DMS79 (cell line): ENCODE measurements at regions not wholly inside any gene's neighbourhood (a gene's known extent, or its start where the extent isn't known, plus 50 kb on each side); places are given as distances from the start of the nearest gene placed in this dataset.
A peak's percentile ranks its signal among the peaks of the same experiment; 100 is the strongest.
"Not testable (repeated sequence)": the region's sequence is repeated elsewhere in the genome, so short reads cannot be mapped to it uniquely, and the experiment has no call there.

Experiments
- DNase-seq: peaks from one replicate; lab custom pipeline; 2025; lab: John Stamatoyannopoulos, UW

DNA sequence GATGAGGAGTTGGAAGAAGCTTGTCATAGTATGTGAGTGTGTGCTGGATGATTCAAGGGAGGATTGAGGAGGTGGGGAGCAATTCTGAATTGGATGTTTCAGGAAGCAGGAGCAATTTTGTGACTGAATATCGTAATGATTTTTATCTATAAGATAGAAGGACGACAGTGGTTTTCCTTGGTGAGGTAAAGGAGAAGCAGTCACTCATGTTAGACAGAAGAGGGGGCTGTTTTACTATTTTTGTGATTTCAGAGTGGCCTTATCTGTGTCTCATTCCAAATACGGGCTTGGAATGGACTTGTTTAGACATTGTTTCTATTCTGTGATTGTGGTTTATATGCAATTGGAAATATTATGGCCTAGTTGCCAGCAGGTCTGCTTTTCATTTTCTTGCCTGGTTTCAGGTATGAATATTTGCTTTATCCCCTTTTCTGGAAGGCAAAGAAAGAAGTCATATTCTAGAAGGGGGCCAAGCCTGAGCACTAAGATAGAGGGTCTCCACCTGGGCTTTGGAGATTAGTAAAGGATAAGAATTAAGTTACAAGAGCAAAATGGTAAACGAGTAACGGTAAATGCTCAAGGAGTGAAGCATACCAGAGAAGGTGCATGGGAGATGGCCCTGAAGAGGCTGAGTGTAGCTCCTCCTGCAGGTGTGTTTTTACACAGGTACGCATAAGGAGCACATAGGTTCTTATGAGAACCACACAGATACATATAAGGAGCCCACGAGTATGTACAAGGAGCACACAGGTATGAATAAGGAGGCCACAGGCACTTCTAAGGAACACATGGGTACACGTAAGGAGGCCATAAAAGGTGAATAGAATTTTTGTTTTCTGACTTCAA, 124.6 kb upstream of the KCNAB1 start:
- peak; percentile 10 for DNase-seq

DNA sequence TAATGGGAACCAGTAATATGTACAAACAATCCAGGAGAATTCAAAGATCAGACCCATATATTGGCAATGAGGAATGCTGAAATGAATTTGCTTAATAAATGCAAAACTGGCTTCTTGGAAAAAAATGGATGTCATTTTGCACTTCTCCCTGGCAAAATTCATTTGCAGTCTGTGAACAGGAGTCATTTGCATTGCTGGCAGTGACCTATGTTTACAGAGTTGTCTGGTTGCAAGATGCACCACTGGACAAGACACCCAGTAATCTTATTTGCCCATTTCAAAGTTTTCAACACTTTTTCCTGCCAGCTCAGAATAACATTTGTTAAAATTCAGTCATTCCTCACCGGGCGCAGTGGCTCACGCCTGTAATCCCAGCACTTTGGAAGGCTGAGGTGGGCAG, 123.5 kb upstream of the KCNAB1 start:
- no peak for DNase-seq

DNA sequence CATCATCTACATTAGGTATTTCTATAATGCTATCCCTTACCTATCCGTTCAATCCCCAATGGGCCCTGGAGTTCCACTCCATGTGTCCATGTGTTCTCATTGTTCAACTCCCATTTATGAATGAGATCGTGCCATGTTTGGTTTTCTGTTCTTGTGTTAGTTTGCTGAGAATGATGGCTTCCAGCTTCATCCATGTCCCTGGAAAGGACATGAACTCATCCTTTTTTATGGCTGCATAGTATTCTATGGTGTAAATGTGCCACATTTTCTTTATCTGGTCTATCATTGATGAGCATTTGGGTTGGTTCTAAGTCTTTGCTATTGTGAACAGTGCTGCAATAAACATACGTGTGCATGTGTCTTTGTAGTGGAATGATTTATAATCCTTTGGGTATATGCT, 122.2 kb upstream of the KCNAB1 start:
- DNase-seq = not testable (repeated sequence)

DNA sequence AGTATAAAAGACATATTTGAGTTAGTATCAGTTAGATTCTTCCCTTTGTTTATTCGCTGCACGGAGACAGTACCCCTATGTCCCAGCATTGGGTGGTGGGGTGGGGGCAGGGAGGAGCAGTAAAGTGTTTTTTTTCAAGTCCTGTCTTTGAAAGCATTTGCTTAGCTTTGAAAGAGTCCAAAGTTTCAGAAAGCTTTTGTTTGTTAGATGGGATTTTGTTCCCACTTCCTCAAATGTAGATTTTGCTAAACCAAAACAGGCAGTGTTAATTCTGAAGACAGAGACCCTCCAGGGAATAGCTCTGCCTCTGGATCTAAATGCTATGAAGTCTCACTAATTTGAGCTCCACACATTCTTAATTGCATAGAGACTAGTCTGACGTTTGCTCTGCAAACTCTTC, 114.6 kb upstream of the KCNAB1 start:
- DNase-seq = no peak

DNA sequence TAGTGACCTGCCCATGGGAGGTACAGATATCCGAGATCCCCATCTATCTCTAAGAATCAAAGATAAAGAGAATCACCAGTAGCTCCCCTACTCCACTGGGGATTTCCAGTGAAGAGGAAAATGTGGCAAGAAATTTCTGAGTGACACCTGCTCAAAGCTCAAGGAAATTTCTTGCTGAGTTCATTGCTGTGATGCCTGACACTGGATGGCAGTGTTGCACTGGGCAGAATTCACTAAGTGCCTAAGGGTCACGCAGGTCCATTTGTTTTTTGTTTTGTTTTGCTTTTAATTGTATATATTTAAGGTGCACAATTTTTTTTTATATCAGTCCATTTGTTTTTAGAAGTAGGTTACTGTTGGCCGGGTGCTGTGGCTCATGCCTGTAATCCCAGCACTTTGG, 109.5 kb upstream of the KCNAB1 start:
- DNase-seq = no peak

DNA sequence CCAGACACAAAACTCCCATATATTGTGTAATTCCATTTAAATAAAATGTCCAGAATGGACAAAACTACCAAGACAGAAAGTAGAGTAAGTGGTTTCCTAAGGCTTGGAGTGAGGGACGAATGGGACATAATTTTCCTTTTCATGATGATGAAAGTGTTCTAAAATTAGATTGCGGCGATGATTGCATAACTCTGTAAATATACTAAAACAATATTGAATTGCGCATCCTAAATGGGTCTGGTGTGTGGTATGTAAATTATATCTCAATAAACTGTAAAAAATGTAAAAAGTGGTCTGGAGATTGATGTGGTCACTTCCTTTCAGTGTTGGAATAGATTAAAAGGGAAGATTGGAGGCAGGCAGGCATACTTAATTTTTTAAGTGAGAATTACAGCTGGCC, 105.9 kb upstream of the KCNAB1 start:
- DNase-seq = no peak

DNA sequence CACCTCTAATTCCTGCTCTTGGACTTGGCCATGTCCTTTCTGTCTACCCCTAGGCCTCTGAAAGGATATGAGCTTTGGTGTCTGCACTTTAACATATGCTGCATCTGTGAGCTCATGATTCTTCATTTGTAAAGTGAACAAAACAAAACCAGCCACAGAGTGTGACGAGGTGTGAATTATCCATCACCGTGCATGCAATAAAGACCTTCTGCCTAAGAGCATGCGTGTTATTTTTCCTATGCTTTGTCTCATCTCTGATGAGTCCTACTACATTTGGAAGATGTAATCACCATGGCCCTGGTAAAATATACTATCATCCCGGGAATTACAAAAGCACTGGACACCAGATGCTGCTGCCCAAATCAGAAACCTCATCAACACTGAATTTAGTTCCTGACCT, 103.5 kb upstream of the KCNAB1 start:
- DNase-seq = no peak

DNA sequence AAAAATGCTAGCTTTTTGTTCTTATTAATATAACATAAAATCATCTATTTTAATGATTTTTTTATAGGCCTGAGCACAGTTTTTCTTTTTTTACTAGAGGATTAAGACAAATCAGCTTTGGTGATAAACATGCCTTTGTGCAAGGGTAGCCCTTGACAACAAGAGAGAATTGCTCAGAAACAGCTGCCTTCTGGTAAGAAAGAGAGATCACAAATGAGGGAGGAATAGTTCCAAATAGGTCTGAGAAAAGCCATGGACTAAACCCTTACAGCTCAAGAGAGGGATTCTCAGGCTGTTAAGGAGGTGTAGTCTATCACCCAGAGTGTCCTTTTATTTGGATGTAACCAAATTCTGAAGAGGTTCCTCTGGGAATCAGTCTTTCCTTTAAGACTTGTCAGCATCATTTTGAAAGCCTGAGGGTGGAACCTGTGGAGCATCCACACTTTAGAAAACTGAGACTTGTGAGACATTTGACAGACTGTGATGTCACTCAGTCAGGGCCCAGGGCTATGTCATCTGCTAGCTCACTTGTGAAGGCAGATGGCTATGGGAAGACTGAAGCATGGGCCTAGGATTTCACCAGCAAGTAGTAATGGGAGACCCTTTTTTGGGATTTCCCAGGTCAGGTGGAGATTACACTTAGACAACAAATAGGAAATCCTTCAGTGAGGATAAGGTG, 102.9 kb upstream of the KCNAB1 start:
- DNase-seq = no peak

DNA sequence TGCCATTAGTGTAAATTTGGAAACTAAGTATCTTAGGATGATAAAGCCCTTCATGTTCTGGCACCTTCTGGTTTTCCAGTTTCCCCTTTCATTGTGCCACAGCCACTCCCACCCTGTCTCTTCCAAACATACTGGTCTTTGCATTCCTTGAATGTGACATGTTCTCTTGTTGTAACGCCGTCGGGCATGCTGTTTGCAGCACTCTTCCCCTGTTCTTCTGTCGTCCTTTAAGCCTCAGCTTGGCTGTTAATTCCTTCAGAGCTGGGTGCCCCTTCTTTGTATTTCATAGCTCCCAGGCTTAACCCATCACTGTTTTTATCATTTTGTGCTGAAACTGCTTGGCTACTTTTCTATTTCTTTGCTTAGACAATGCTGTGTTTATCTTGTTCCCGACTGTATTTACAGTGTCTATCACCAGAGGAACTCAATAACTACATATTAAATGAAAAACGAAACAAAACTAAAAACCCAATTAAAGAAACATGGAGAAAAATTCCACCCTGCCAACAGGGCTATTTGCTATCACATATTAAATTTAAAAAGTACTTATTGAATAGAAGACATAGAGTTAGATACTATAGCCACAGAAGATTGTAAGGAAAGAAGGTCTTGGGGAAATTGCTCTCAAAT, 95.4 kb upstream of the KCNAB1 start:
- no peak for DNase-seq

DNA sequence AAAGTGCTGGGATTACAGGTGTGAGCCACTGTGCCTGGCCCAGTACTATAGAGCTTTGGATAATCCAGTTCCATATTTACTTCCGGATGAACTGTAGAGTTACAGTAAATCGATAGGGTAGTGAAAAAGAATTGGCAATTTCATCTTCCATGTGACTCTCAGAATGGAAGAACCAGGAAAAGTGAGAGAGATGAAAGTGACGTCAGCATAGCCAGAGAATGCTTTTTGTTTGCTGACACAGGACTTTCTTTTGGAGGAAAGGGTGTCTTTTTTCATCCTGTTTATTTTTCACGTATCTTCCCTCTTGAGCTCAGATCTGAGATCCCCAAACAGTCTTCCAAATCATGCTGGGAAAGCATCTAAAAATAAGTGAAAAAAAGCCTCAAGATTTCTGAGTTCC, 91.2 kb upstream of the KCNAB1 start:
- no peak for DNase-seq

DNA sequence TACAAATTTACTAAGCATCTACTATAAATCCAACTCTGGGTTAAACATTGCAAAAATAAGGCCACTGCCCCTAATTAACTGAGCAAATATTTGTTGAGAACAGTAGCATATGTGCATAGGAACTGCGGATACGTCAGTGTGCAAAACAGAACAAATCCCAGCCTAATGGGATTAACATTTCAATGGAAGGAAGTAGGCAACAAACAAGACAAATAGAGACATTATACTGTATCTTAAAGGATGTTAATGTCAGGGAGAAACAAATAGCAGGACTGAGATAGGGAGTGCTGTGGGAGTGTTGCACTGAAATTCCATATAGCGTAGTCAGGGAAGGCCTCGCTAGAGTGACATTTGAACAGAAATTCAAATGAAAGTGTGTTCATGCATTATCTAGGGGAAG, 89.7 kb upstream of the KCNAB1 start:
- no peak for DNase-seq

DNA sequence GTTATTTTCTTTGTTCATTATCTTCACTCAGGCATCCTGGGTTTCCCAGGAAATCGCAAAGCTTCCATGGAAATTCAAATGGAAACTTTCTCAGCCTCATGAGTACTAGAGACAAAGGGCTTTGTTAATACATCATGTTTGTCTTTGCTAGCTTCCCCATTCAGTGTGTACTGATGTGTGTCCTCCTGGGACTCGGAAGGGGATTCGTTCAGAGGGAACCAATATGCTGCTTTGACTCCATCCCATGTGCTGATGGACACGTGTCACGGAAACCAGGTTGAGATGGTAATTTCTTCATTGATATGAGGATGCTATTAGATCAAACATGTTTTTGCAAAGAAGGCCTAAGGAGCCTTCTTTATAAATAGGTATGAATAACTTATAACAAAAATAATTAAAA, 87.0 kb upstream of the KCNAB1 start:
- no peak for DNase-seq

DNA sequence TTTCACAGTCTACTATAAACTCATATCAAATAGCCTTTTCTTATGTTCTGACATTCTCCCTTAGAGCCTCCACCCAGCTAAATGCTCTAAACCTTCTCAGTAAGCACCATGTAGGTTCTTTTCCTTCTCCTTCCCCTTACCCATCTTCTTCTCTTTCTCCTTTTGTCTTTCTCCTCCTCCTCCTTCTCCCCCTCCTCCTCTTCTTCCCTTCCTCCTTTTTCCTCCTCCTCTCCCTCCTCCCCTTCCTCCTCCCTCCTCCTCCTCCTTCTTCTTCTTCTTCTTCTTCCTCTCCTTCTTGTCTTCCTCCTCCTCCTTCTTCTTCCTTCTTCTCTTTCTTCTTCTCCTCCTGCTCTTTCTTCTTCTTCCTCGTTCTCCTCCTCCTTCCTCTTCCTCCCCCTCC, 85.2 kb upstream of the KCNAB1 start:
- no peak for DNase-seq

DNA sequence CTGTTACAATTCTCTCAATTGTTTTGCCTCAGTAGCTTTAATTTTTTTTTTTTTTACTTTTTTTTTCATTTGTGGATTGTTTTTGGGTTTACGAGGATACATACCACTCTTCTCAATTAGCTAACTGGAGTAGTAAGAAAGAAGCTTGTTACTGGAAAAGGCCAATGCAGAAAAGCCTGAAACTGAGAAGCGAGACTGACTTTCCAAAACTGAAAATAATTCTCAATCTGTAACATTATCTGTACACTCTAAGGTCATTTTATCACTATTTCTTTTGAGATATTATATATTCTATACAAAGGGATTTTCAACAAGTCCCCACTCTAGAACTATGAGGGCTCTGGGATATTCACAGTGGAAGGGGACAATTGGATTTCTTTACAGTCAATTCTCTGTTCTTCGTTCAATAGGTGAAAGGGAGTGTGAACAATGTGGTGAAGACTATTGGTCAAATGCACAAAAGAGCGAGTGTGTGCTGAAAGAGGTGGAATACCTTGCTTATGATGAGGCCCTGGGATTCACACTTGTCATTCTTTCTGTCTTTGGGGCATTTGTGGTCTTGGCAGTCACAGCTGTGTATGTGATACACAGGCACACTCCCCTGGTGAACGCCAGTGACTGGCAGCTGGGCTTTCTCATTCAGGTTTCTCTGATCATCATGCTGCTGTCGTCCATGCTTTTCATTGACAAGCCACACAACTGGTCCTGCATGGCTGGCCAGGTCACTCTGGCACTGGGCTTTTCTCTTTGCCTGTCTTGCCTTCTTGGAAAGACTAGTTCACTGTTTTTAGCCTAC, 83.9 kb upstream of the KCNAB1 start:
- no peak for DNase-seq

DNA sequence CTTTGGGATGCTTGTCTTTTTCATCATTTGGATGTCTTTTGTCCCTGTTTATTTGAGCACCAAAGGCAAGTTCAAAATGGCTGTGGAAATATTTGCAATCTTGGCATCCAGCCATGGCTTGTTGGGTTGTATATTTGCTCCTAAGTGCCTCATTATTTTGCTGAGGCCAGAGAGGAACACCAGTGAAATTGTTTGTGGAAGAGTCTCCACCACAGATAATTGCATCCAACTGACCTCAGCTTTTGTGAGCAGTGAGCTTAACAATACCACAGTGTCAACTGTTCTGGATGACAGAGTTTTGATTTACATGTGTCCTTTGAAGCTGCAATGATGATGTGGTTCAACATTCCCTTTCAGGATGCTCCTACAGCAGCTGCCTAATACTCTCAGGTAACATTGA, 83.0 kb upstream of the KCNAB1 start:
- peak; percentile 8 for DNase-seq

DNA sequence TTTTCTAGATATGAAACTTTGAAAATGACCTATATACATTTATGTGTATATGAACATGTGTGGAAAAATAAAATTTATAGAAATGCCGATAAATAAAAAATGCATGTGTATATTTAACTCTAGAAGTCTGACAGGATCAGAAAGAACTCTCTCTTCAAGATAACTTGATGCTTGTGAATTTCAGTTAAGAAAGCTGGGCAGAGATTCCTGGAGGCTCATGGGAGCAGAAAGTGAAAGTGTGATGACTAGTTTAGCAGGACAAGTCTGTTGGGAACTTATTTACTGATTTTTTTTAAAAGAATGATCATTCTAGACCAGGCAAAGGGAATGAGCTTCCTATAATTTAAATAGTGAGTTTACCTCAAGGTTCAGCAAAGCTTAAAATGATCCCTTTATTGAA, 81.5 kb upstream of the KCNAB1 start:
- no peak for DNase-seq

DNA sequence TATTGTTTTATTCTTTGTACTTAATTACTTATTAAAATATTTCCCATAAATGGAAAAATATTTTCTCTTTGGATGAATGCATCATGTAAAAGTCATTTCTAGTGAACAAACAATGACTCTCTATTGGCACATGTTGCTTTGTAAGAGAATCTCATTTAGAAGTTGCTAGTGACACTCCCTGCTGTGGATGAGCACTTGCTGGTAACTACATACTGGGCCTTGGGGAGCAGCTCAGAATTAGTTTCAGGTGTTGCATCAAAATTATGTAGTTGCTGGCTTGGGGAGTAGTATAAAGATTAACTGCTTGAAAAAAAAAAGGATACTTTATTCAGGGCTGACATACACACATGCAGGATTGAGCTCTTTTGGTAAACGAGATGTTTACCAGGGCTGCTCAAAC, 80.3 kb upstream of the KCNAB1 start:
- no peak for DNase-seq

DNA sequence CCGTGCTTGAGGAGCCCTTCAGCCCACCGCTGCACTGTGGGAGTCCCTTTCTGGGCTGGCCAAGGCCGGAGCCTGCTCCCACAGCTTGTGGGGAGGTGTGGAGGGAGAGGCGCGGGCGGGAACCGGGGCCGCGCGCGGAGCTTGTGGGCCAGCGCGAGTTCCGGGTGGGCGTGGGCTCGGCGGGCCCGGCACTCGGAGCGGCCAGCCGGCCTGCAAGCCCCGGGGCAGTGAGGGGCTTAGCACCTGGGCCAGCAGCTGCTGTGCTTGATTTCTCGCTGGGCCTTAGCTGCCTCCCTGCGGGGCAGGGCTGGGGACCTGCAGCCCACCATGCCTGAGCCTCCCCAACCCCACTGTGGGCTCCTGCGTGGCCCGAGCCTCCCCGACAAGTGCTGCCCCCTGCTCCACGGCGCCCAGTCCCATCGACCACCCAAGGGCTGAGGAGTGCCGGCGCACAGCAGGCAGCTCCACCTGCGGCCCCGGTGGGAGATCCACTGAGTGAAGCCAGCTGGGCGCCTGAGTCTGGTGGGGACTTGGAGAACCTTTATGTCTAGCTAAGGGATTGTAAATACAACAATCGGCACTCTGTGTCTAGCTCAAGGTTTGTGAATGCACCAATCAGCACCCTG, 79.0 kb upstream of the KCNAB1 start:
- DNase-seq = not testable (repeated sequence)

DNA sequence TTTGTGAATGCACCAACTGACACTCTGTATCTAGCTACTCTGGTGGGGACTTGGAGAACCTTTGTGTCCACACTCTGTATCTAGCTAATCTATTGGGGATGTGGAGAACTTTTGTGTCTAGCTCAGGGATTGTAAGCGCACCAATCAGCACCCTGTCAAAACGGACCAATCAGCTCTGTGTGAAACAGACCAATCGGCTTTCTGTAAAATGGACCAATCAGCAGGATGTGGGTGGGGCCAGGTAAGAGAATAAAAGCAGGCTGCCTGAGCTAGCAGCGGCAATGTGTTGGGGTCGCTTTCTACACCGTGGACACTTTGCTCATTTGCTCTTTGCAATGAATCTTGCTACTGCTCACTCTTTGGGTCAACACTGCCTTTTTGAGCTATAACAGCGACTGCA, 78.5 kb upstream of the KCNAB1 start:
- not testable (repeated sequence) for DNase-seq

DNA sequence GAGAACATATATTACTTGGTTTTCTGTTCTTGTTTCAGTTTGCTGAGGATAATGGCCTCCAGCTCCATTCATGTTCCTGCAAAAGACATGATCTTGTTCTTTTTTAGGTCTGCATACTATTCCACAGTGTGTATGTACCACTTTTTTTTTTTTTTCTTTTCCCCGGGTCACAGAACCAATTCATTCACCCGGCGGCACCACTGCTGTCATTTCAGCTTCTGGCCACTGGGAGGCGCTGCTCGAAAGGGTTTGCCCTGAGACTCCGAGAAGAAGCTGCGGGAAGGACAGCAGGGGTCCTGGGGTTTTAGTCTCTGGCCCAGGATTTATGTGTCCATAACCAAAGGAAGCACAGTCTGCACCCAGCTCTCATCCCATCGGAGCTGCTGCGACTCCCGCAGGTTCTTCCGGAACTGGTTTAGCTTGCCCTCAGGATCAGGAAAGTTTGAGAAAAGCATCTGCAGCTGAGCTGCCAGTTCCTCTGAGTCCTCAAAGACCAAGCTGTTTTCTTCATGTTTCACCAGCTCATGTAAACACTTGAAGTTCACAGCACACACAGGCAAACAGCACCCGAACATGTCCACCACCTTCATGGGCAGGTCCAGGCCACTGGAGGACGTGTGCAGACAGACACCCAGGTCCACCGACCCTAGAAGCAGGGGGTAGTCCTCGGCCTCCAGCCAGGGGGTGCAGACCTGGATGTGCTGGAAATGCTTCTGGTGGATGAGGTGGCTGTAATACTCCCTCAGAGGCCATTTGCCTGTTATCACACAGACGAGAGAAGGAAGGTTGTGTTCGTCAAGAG, 76.3 kb upstream of the KCNAB1 start:
- not testable (repeated sequence) for DNase-seq

DNA sequence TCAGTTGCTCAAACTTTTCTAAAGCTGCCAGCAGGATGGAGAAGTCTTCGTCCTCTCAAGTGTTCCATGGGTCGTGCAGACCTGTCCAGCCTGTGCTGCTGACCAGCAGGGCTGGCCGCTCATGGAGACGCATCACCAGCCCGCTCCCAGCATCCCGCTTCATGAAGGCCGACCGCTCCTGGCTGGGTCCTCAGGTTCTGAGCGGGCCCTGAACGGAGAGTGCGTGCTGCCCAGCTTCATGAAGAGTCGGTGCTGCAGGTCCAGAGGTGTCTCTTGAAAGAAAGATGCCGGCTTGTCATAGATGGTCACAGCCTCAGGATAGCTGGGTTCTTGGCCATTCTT, 75.8 kb upstream of the KCNAB1 start:
- no peak for DNase-seq
